DMS153 treated with DMSO at 0.1 percent for 48 hours (cell line): ENCODE measurements at regions not wholly inside any gene's neighbourhood (a gene's known extent, or its start where the extent isn't known, plus 50 kb on each side); places are given as distances from the start of the nearest gene placed in this dataset.
A peak's percentile ranks its signal among the peaks of the same experiment; 100 is the strongest.
"Not testable (repeated sequence)": the region's sequence is repeated elsewhere in the genome, so short reads cannot be mapped to it uniquely, and the experiment has no call there.

Experiments
- DNase-seq: peaks from one replicate; lab custom pipeline; 2025; ENCODE audit not compliant: unreplicated experiment; lab: John Stamatoyannopoulos, UW

- DNase-seq = no peak
Measured at GRCh38 chr4:188915175-188915574, 775.9 kb downstream of the TRIML1 start.

GRCh38 chr4:188918787-188919186 lies 779.5 kb downstream of the TRIML1 start:
- DNase-seq = no peak

GRCh38 chr4:188930822-188931221 lies 791.6 kb downstream of the TRIML1 start:
- no peak for DNase-seq

- DNase-seq = no peak
Measured at GRCh38 chr4:188934320-188934962, 795.2 kb downstream of the TRIML1 start.

- no peak for DNase-seq
Measured at GRCh38 chr4:188941524-188942119, 802.4 kb downstream of the TRIML1 start.

GRCh38 chr4:188942606-188943005 lies 803.4 kb downstream of the TRIML1 start:
- DNase-seq = no peak

GRCh38 chr4:188949596-188949995 lies 810.4 kb downstream of the TRIML1 start:
- no peak for DNase-seq

GRCh38 chr4:188955066-188955465 lies 815.8 kb downstream of the TRIML1 start:
- no peak for DNase-seq

- DNase-seq = no peak
Measured at GRCh38 chr4:188956566-188956965, 817.3 kb downstream of the TRIML1 start.

GRCh38 chr4:188958346-188958745 lies 819.1 kb downstream of the TRIML1 start:
- no peak for DNase-seq

GRCh38 chr4:188959424-188959823 lies 820.2 kb downstream of the TRIML1 start:
- DNase-seq = no peak

- peak; percentile 58 for DNase-seq
Measured at GRCh38 chr4:188960411-188961093, 821.3 kb downstream of the TRIML1 start.

GRCh38 chr4:188971125-188971524 lies 831.9 kb downstream of the TRIML1 start:
- DNase-seq = no peak

- DNase-seq = no peak
Measured at GRCh38 chr4:188975271-188975670, 836.0 kb downstream of the TRIML1 start.

GRCh38 chr4:188976644-188977115 lies 837.4 kb downstream of the TRIML1 start:
- DNase-seq = peak; percentile 81

GRCh38 chr4:188977232-188977631 lies 838.0 kb downstream of the TRIML1 start:
- DNase-seq = not testable (repeated sequence)

GRCh38 chr4:188984518-188984917 lies 845.3 kb downstream of the TRIML1 start:
- DNase-seq = no peak

- DNase-seq = no peak
Measured at GRCh38 chr4:188986271-188986689, 847.0 kb downstream of the TRIML1 start.

- DNase-seq = no peak
Measured at GRCh38 chr4:188987011-188987410, 847.8 kb downstream of the TRIML1 start.

GRCh38 chr4:188988131-188988530 lies 848.9 kb downstream of the TRIML1 start:
- DNase-seq = no peak

GRCh38 chr4:188989371-188989770 lies 850.1 kb downstream of the TRIML1 start:
- no peak for DNase-seq

- no peak for DNase-seq
Measured at GRCh38 chr4:188992706-188993105, 853.5 kb downstream of the TRIML1 start.
